ENCODE measurements at regions not wholly inside any gene's neighbourhood (a gene's known extent, or its start where the extent isn't known, plus 50 kb on each side); places are given as distances from the start of the nearest gene placed in this dataset.

DNA sequence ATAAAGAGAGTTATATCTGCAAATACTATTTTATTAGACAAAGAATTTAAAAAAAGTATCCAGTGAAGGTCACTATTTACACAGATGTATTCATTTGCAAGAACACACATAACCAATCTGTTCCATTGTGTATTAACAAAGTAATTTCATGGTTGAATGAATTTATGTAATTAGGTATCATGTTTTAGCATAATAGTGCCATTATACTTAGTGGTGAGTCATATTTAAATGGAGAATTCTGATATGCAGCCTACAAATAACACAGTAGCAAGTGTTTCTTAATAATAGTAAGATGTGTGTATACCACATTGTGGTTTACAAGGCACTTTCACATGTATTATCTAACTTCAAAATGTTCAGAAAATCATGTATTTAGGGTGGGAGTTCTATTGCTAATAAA is 1028.5 kb upstream of the ACO1 start:
- no peak for DNase-seq (ENCODE audit: low read depth)
- TF ChIP-seq, protein P1, sequence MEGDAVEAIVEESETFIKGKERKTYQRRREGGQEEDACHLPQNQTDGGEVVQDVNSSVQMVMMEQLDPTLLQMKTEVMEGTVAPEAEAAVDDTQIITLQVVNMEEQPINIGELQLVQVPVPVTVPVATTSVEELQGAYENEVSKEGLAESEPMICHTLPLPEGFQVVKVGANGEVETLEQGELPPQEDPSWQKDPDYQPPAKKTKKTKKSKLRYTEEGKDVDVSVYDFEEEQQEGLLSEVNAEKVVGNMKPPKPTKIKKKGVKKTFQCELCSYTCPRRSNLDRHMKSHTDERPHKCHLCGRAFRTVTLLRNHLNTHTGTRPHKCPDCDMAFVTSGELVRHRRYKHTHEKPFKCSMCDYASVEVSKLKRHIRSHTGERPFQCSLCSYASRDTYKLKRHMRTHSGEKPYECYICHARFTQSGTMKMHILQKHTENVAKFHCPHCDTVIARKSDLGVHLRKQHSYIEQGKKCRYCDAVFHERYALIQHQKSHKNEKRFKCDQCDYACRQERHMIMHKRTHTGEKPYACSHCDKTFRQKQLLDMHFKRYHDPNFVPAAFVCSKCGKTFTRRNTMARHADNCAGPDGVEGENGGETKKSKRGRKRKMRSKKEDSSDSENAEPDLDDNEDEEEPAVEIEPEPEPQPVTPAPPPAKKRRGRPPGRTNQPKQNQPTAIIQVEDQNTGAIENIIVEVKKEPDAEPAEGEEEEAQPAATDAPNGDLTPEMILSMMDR (IDR thresholded peaks at IDR 0.05; ENCODE audit: insufficient read depth, low read length) = no peak
- H3K4me3 ChIP-seq (ENCODE audit: low read depth, low read length) = no peak overlapping the region

DNA sequence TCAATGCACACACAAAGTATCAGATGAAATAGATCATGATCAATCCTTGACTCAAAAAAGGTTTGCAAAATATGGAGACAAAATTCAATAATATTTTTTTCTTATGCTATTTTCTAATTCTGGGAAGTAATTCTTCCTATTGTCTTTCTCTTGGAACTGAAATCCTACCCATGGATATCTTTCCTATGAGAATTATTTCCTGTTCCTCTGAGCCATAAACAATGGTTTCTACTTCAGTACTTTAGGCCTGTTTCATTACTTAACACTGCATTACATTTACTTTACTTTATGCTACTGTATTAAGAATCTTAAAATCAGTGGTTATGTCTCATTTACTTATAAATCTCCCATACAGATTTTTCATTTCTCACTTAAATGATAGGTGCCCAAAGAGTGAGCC is 1025.4 kb upstream of the ACO1 start:
- TF ChIP-seq, protein P1 (IDR thresholded peaks at IDR 0.05; ENCODE audit: insufficient read depth, low read length) = no peak
- DNase-seq (ENCODE audit: low read depth) = no peak
- no peak overlapping the region for H3K4me3 ChIP-seq (ENCODE audit: low read depth, low read length)

DNA sequence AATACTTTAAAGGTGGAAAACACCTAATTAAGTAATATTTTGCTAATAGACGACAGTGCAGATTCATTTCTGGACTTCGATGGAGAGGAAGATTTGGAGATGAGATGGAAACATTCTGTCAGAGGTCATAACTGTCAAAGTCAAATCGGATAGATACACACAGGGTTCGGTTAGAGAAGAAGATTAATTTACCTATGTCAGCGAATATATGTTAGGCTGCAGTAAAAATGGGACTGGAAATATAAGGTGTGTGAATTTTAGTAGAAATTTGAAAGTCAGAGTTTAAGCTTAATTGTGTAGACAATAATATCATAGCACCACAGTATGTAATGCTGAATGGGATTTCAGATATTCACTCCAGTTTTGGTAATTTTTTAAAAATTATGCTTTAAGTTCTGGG is 1020.3 kb upstream of the ACO1 start:
- H3K4me3 ChIP-seq (ENCODE audit: low read depth, low read length) = no peak overlapping the region
- DNase-seq (ENCODE audit: low read depth) = no peak
- TF ChIP-seq, protein P1 (IDR thresholded peaks at IDR 0.05; ENCODE audit: insufficient read depth, low read length) = no peak

DNA sequence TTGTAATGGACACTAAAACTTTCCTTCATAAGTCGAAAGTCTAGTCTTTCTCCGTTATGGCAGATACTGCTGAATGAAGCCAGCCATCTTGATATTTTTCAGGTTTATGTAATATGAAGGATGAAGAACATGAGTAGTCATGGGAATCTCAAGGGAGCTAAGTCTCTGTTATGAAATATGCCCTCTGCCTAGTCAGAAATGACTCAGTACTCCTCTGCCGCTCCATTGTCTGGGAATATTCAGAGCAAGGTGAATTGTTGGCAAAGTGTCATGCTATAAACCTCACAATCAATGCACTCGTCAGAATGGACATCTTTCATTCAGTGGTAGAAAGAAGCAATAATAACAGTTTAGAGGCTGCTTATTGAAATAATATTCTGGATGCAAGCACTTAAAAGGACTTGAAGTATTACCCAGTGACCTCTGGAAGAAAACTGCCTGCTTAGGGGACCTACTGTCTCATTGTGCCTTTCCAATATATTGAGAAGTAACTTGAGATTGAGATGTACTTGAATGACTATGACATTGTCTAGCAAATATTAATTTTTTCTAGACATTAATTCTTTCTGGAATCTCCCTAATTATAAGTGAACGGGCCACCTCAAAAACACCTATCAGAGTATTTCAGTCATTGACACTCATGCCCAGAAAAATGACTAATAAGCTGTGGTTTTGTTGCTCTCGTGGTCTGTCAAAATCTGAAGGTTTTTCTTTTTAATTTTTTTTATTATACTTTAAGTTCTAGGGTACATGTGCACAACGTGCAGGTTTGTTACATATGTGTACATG is 1011.5 kb upstream of the ACO1 start:
- DNase-seq (ENCODE audit: low read depth) = no peak
- TF ChIP-seq, protein P1 (IDR thresholded peaks at IDR 0.05; ENCODE audit: insufficient read depth, low read length) = no peak
- no peak overlapping the region for H3K4me3 ChIP-seq (ENCODE audit: low read depth, low read length)

DNA sequence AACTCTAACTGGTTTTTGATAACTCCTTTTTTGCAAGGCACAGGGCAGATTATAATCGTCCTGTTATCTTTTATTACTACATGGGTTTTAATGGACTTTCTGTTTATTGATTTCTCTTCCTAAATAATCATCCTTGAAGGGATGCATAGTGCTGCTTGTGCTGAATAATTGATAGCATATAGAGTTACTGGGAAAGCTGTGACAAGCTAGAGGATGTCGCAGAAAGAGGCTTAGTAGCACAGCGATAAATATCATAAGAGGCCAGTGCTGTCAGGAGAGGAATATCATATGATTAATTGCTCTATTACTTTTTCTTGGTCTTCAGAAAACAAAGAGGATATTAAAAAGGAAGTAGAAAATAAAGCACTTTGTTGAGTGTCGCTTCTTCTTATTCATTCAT is 1007.1 kb upstream of the ACO1 start:
- no peak for DNase-seq (ENCODE audit: low read depth)
- TF ChIP-seq, protein P1 (IDR thresholded peaks at IDR 0.05; ENCODE audit: insufficient read depth, low read length) = no peak
- H3K4me3 ChIP-seq (ENCODE audit: low read depth, low read length) = no peak overlapping the region

DNA sequence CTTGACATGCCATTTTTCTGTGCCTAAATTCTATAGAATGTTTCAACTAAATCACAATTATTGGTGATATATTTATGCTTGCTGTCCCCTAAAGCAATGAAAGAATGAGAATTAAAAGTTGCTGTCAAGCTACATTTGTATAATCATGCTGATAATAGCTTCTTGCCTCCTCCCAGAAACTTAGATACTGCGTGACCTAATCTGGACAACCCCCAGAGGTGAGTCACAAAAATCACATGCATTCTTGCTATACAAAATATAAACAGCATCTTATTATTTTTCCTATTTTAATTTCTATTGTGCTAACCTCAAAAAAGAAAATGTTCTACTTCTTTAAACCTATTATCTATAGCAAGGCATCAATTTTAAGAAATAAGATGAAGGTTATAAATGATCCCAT is 995.8 kb upstream of the ACO1 start:
- no peak for DNase-seq (ENCODE audit: low read depth)
- H3K4me3 ChIP-seq (ENCODE audit: low read depth, low read length) = no peak overlapping the region
- TF ChIP-seq, protein P1 (IDR thresholded peaks at IDR 0.05; ENCODE audit: insufficient read depth, low read length) = no peak

DNA sequence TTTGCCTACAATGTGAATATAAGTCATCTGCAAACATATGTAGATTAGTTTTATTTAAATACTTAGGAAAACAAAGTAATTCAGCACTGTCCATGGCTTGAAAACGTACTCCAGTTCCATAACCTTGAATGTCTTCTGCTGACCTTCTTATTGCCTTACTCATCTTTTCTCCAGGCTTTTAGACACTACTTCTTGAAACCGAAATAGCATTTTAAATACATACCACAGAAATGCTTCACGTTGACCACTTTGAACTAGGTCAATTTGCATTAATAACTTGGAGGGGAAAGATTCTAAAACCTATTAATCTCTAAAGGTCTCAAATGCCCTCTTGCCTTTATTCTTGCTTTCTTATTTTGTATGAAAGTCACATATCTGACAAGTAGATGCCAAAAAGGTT is 995.4 kb upstream of the ACO1 start:
- TF ChIP-seq, protein P1 (IDR thresholded peaks at IDR 0.05; ENCODE audit: insufficient read depth, low read length) = no peak
- DNase-seq (ENCODE audit: low read depth) = no peak
- no peak overlapping the region for H3K4me3 ChIP-seq (ENCODE audit: low read depth, low read length)
